ENCODE measurements at regions not wholly inside any gene's neighbourhood (a gene's known extent, or its start where the extent isn't known, plus 50 kb on each side); places are given as distances from the start of the nearest gene placed in this dataset.

- no peak for TF ChIP-seq CTCF (IDR thresholded peaks at IDR 0.05; ENCODE audit: borderline replicate concordance, insufficient read depth, low read depth, low read length)
- H3K4me3 ChIP-seq (ENCODE audit: low read depth, low read length) = no peak overlapping the region
These were observed 79.0 kb upstream of the RARB start for GRCh38 chr3:25349095-25349494.

DNA sequence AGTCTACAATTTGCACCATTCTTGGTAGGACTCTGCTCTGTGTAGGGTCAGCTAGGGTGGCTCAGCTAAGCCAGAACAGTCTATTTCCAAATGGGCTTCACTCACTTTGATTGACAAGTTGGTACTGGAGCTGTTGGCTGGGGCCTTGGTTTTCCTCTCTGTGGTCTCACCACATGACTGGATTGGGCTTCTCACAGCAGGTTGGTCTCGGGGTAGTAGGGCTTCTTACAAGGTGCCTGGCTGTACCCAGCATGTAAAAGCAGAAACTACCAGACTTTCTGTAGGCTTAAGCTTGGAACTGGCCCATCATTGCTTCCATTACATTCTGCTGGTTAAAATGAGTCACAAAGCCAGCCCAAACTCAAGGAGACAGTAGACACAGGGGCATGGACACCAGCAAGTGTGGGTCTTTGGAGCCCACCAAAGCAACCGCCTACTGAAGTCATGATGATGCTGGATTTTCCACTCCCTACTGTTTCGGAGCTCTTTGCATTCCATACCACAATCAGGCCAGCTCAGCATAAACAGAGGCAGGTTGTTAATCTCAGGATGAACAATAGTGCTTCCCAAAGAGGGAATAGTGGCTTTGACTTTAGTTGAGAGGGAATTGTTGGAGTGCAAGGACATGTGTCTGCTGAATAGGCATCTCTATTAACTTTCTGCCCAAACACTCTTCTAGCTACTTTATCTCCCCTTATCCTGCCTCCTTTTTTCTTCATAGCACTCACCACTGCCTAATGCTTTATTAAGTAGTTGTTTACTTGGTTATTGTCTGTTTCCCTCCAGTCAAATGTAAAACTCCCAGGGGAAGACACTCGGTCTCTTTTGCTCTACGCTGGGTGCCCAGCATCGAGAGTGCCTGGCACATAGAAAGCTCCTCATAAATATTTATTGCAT, 78.0 kb upstream of the RARB start:
- TF ChIP-seq CTCF (IDR thresholded peaks at IDR 0.05; ENCODE audit: borderline replicate concordance, insufficient read depth, low read depth, low read length) = no peak
- H3K4me3 ChIP-seq (ENCODE audit: low read depth, low read length) = no peak overlapping the region

DNA sequence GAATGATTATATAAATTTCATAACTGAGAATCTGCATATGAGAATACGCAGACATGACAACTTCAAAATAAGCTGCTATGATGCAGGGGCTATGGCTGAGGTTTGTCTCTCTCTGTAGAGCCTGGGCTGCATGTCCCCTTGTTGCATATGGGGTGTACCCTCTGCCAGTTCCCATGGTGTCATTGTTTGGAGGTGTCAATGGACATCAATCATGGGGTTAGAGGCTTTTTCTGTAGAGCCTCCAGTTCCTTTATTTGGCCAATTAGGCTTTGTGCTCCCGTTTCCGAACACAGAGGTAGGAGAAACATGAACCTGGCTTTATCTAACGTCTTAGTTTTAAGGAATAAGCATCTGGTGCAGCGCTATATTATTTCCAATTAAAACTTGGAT, 77.3 kb upstream of the RARB start:
- H3K4me3 ChIP-seq (ENCODE audit: low read depth, low read length) = no peak overlapping the region
- no peak for TF ChIP-seq CTCF (IDR thresholded peaks at IDR 0.05; ENCODE audit: borderline replicate concordance, insufficient read depth, low read depth, low read length)

- H3K4me3 ChIP-seq (ENCODE audit: low read depth, low read length) = no peak overlapping the region
- no peak for TF ChIP-seq CTCF (IDR thresholded peaks at IDR 0.05; ENCODE audit: borderline replicate concordance, insufficient read depth, low read depth, low read length)
These were observed 74.0 kb upstream of the RARB start for GRCh38 chr3:25354071-25354470.

DNA sequence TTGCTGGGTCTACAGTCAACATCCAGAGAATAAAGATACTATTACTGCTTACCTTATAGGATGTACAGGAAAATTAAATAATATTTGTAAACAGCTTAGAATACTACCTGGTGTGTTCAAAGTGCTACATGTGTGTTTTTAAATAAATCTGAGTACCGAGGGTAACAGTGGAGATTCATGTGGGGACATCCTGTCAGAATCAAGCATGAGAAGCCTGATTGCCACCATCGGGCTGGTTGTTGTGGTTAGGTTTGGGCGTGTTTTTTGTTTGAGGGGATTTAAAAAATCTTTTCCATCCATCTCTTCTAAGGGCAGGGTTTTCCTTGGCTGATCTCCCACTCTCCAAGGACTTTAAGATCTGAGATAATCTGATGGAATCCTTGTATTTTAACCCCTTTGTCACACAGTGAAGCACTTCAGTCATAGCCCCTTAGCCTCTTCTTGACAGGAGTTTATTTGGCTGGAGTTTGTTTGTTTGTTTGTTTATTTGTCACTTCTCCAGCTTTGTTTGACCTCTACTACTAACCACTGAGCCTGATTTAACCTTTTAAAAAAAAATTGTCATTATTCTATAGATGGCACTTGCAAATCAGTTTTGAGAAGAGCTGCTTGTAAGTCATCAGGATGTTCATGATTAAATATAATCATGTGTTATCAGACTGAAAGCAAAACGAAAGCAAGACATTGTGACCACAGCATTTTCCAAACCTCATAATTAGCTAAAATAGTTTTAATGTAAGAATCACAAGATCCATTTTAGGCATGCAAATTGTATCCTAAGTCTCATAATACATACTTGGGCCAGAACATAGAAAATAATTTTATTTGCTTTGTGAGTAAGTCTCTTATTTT, 72.8 kb upstream of the RARB start:
- no peak for TF ChIP-seq CTCF (IDR thresholded peaks at IDR 0.05; ENCODE audit: borderline replicate concordance, insufficient read depth, low read depth, low read length)
- H3K4me3 ChIP-seq (ENCODE audit: low read depth, low read length) = no peak overlapping the region

GRCh38 chr3:25355998-25356397, 72.1 kb upstream of the RARB start:
- TF ChIP-seq CTCF (IDR thresholded peaks at IDR 0.05; ENCODE audit: borderline replicate concordance, insufficient read depth, low read depth, low read length) = no peak
- no peak overlapping the region for H3K4me3 ChIP-seq (ENCODE audit: low read depth, low read length)
